ENCODE measurements at regions not wholly inside any gene's neighbourhood (a gene's known extent, or its start where the extent isn't known, plus 50 kb on each side); places are given as distances from the start of the nearest gene placed in this dataset.

GRCh38 chr11:97656356-97656755 lies 1266.5 kb downstream of the JRKL start:
- H3K27me3 ChIP-seq (ENCODE audit: control insufficient read depth in 2 of 2, insufficient read depth in 2 of 2, low read length in 2 of 2): no peaks in the 10 kb centered on the region
- intact Hi-C loops (cut with micrococcal nuclease): no loop called here
- no peak overlapping the region for H3K4me3 ChIP-seq (replicated peaks in 1 of 3; ENCODE audit: insufficient read depth in 1 of 3, low read depth in 1 of 3, low read length in 3 of 3)
- dilution Hi-C loops (cut with MboI; ENCODE audit: extremely low pct_ligation_motif_present, low sequenced_read_pairs): no loop called here
- no peaks in the 10 kb centered on the region for H3K9me1 ChIP-seq (replicated peaks; ENCODE audit: control insufficient read depth, extremely low read depth, insufficient read depth, low read length)
- no peaks in the 10 kb centered on the region for H3K36me3 ChIP-seq (ENCODE audit: control insufficient read depth in 2 of 2, extremely low read depth in 1 of 2, insufficient read depth in 2 of 2, low read length in 2 of 2)
- POLR2A ChIA-PET: no interaction called here
- no TSS peak for BruUV-seq (replicated peaks)
- no peaks in the 10 kb centered on the region for H3K9me3 ChIP-seq (replicated peaks; ENCODE audit: control insufficient read depth, insufficient read depth, low read length)
- no peak overlapping the region for H2AFZ ChIP-seq (ENCODE audit: low read depth, low read length)
- DNase-seq (ENCODE audit: low read depth, low spot score) (peak; percentile 65), FAIRE-seq (no peak)
- H4K20me1 ChIP-seq (replicated peaks; ENCODE audit: control insufficient read depth, extremely low read depth, insufficient read depth, low read length): no peaks in the 10 kb centered on the region
- CTCF ChIA-PET: no interaction called here
- no peak overlapping the region for H3K27ac ChIP-seq (ENCODE audit: insufficient read depth, low read depth, low read length)
- H3K9ac ChIP-seq (replicated peaks; ENCODE audit: extremely low read depth, insufficient read depth, low read length): no peak overlapping the region
- H3K79me2 ChIP-seq (ENCODE audit: control insufficient read depth, insufficient read depth, low read length): no peaks in the 10 kb centered on the region
- no peak overlapping the region for H3K4me2 ChIP-seq (ENCODE audit: insufficient read depth, low read length)
- peak; percentile 16 for TF ChIP-seq FOS (IDR thresholded peaks at IDR 0.05; ENCODE audit: borderline replicate concordance, insufficient read depth, low read length)
- no peak for TF ChIP-seq JUN (IDR thresholded peaks at IDR 0.05; ENCODE audit: borderline replicate concordance, insufficient read depth, insufficient read length, low read depth)
- no peaks in the 10 kb centered on the region for H3K4me1 ChIP-seq (ENCODE audit: control insufficient read depth, extremely low read depth, insufficient read depth, low read length)

DNA sequence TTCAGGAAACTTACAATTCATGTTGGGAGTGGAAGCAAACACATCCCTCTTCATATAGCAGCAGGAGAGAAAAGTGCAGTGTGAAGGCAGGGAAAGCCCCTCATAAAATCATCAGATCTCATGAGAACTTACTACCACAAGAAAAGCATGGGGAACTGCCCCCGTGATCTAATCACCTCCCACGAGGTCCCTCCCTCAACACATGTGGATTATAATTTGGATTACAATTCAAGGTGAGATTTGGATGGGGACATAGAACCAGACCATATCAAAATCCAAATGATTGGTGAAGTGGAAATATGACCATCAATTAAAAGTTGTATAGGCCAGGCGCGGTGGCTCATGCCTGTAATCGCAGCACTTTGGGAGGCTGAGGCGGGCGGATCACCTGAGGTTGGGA lies 1268.0 kb downstream of the JRKL start:
- H3K4me3 ChIP-seq (replicated peaks in 1 of 3; ENCODE audit: insufficient read depth in 1 of 3, low read depth in 1 of 3, low read length in 3 of 3): no peak overlapping the region
- intact Hi-C loops (cut with micrococcal nuclease): no loop called here
- no peak overlapping the region for H3K4me2 ChIP-seq (ENCODE audit: insufficient read depth, low read length)
- ChIA-PET CTCF (no interaction called here), POLR2A (no interaction called here)
- H3K27me3 ChIP-seq (ENCODE audit: control insufficient read depth in 2 of 2, insufficient read depth in 2 of 2, low read length in 2 of 2): no peaks in the 10 kb centered on the region
- H3K9me1 ChIP-seq (replicated peaks; ENCODE audit: control insufficient read depth, extremely low read depth, insufficient read depth, low read length): no peaks in the 10 kb centered on the region
- no peak for FAIRE-seq
- H3K79me2 ChIP-seq (ENCODE audit: control insufficient read depth, insufficient read depth, low read length): no peaks in the 10 kb centered on the region
- dilution Hi-C loops (cut with MboI; ENCODE audit: extremely low pct_ligation_motif_present, low sequenced_read_pairs): no loop called here
- H3K36me3 ChIP-seq (ENCODE audit: control insufficient read depth in 2 of 2, extremely low read depth in 1 of 2, insufficient read depth in 2 of 2, low read length in 2 of 2): no peaks in the 10 kb centered on the region
- H3K9me3 ChIP-seq (replicated peaks; ENCODE audit: control insufficient read depth, insufficient read depth, low read length): no peaks in the 10 kb centered on the region
- no peak overlapping the region for H3K9ac ChIP-seq (replicated peaks; ENCODE audit: extremely low read depth, insufficient read depth, low read length)
- H3K27ac ChIP-seq (ENCODE audit: insufficient read depth, low read depth, low read length): no peak overlapping the region
- no peak overlapping the region for H2AFZ ChIP-seq (ENCODE audit: low read depth, low read length)
- no peak for DNase-seq (ENCODE audit: low read depth, low spot score)
- no TSS peak for BruUV-seq (replicated peaks)
- H3K4me1 ChIP-seq (ENCODE audit: control insufficient read depth, extremely low read depth, insufficient read depth, low read length): no peaks in the 10 kb centered on the region
- no peaks in the 10 kb centered on the region for H4K20me1 ChIP-seq (replicated peaks; ENCODE audit: control insufficient read depth, extremely low read depth, insufficient read depth, low read length)
- no peak for TF ChIP-seq GATA2 (IDR thresholded peaks at IDR 0.05; ENCODE audit: insufficient read depth, insufficient read length, low read depth, low read length)

All from endothelial cell of umbilical vein (primary cell).